ENCODE measurements at regions not wholly inside any gene's neighbourhood (a gene's known extent, or its start where the extent isn't known, plus 50 kb on each side); places are given as distances from the start of the nearest gene placed in this dataset.
A peak's percentile ranks its signal among the peaks of the same experiment; 100 is the strongest.

GRCh38 chr9:27847380-27847779 lies 274.1 kb upstream of the C9orf72 start:
- H3K27me3 ChIP-seq (ENCODE audit: insufficient read depth, insufficient read length) = no peaks in the 10 kb centered on the region
- H3K36me3 ChIP-seq (ENCODE audit: insufficient read depth, insufficient read length, low read length) = no peaks in the 10 kb centered on the region
- DNase-seq (ENCODE audit: low read depth, low spot score) = no peak
- H3K9me3 ChIP-seq (ENCODE audit: insufficient read depth, low read length) = no peaks in the 10 kb centered on the region
- no peaks in the 10 kb centered on the region for H3K4me1 ChIP-seq (ENCODE audit: insufficient read depth, insufficient read length)
- H3K9ac ChIP-seq (ENCODE audit: insufficient read length, low read depth) = no peak overlapping the region
- H3K4me3 ChIP-seq (ENCODE audit: insufficient read length, low read depth) = no peak overlapping the region
- TF ChIP-seq YY1 (IDR thresholded peaks at IDR 0.05; ENCODE audit: insufficient read depth, insufficient read length) (no peak), ZNF274 (IDR thresholded peaks at IDR 0.05; ENCODE audit: low read depth, low read length) (no peak), SUZ12 (IDR thresholded peaks at IDR 0.05; ENCODE audit: extremely low read depth, insufficient read depth, insufficient read length) (no peak)

- Histone ChIP-seq H3K36me3 (ENCODE audit: insufficient read depth, insufficient read length, low read length) (no peaks in the 10 kb centered on the region), H3K9me3 (ENCODE audit: insufficient read depth, low read length) (no peaks in the 10 kb centered on the region), H3K9ac (ENCODE audit: insufficient read length, low read depth) (no peak overlapping the region), H3K4me1 (ENCODE audit: insufficient read depth, insufficient read length) (no peaks in the 10 kb centered on the region), H3K27me3 (ENCODE audit: insufficient read depth, insufficient read length) (no peaks in the 10 kb centered on the region), H3K4me3 (ENCODE audit: insufficient read length, low read depth) (no peak overlapping the region)
- TF ChIP-seq YY1 (IDR thresholded peaks at IDR 0.05; ENCODE audit: insufficient read depth, insufficient read length) (no peak), ZNF274 (IDR thresholded peaks at IDR 0.05; ENCODE audit: low read depth, low read length) (no peak), SUZ12 (IDR thresholded peaks at IDR 0.05; ENCODE audit: extremely low read depth, insufficient read depth, insufficient read length) (no peak)
- DNase-seq (ENCODE audit: low read depth, low spot score) = no peak
These were observed 274.5 kb upstream of the C9orf72 start for GRCh38 chr9:27847818-27848217.

GRCh38 chr9:27848315-27848714 lies 275.0 kb upstream of the C9orf72 start:
- Histone ChIP-seq H3K4me1 (ENCODE audit: insufficient read depth, insufficient read length) (no peaks in the 10 kb centered on the region), H3K27me3 (ENCODE audit: insufficient read depth, insufficient read length) (no peaks in the 10 kb centered on the region), H3K4me3 (ENCODE audit: insufficient read length, low read depth) (no peak overlapping the region), H3K36me3 (ENCODE audit: insufficient read depth, insufficient read length, low read length) (no peaks in the 10 kb centered on the region), H3K9ac (ENCODE audit: insufficient read length, low read depth) (no peak overlapping the region), H3K9me3 (ENCODE audit: insufficient read depth, low read length) (no peaks in the 10 kb centered on the region)
- TF ChIP-seq ZNF274 (IDR thresholded peaks at IDR 0.05; ENCODE audit: low read depth, low read length) (no peak), YY1 (IDR thresholded peaks at IDR 0.05; ENCODE audit: insufficient read depth, insufficient read length) (no peak), SUZ12 (IDR thresholded peaks at IDR 0.05; ENCODE audit: extremely low read depth, insufficient read depth, insufficient read length) (no peak)
- DNase-seq (ENCODE audit: low read depth, low spot score) = no peak

DNA sequence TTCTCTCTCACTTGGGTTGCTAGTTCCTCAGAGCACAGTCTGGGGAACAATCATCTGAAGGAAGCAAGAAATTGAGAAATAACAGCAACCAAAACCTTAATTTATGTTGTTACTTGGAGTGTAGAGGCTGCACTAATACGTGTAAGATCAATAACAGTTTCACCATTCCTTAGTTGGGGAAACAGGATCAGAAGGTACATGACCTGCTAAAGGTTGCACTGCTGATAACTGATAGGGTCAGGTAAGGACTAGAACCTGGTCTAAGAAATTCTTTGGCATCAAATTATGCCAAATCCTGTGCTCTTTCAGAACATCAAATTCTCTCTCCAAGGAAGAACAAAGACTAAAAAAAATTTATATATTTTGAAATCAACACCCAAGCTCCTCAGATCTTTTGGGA lies 278.6 kb upstream of the C9orf72 start:
- Histone ChIP-seq H3K36me3 (ENCODE audit: insufficient read depth, insufficient read length, low read length) (no peaks in the 10 kb centered on the region), H3K9ac (ENCODE audit: insufficient read length, low read depth) (no peak overlapping the region), H3K4me1 (ENCODE audit: insufficient read depth, insufficient read length) (no peaks in the 10 kb centered on the region), H3K27me3 (ENCODE audit: insufficient read depth, insufficient read length) (no peaks in the 10 kb centered on the region), H3K4me3 (ENCODE audit: insufficient read length, low read depth) (no peak overlapping the region), H3K9me3 (ENCODE audit: insufficient read depth, low read length) (no peaks in the 10 kb centered on the region)
- no peak for DNase-seq (ENCODE audit: low read depth, low spot score)
- TF ChIP-seq YY1 (IDR thresholded peaks at IDR 0.05; ENCODE audit: insufficient read depth, insufficient read length) = no peak
- no peak for TF ChIP-seq SUZ12 (IDR thresholded peaks at IDR 0.05; ENCODE audit: extremely low read depth, insufficient read depth, insufficient read length)
- no peak for TF ChIP-seq ZNF274 (IDR thresholded peaks at IDR 0.05; ENCODE audit: low read depth, low read length)

- no peaks in the 10 kb centered on the region for H3K27me3 ChIP-seq (ENCODE audit: insufficient read depth, insufficient read length)
- no peak overlapping the region for H3K9ac ChIP-seq (ENCODE audit: insufficient read length, low read depth)
- no peaks in the 10 kb centered on the region for H3K4me1 ChIP-seq (ENCODE audit: insufficient read depth, insufficient read length)
- no peaks in the 10 kb centered on the region for H3K36me3 ChIP-seq (ENCODE audit: insufficient read depth, insufficient read length, low read length)
- no peak overlapping the region for H3K4me3 ChIP-seq (ENCODE audit: insufficient read length, low read depth)
- TF ChIP-seq SUZ12 (IDR thresholded peaks at IDR 0.05; ENCODE audit: extremely low read depth, insufficient read depth, insufficient read length) (no peak), YY1 (IDR thresholded peaks at IDR 0.05; ENCODE audit: insufficient read depth, insufficient read length) (no peak), ZNF274 (IDR thresholded peaks at IDR 0.05; ENCODE audit: low read depth, low read length) (no peak)
- no peaks in the 10 kb centered on the region for H3K9me3 ChIP-seq (ENCODE audit: insufficient read depth, low read length)
- no peak for DNase-seq (ENCODE audit: low read depth, low spot score)
These were observed 280.2 kb upstream of the C9orf72 start for GRCh38 chr9:27853529-27853928.

- Histone ChIP-seq H3K9ac (ENCODE audit: insufficient read length, low read depth) (no peak overlapping the region), H3K9me3 (ENCODE audit: insufficient read depth, low read length) (no peaks in the 10 kb centered on the region), H3K4me3 (ENCODE audit: insufficient read length, low read depth) (no peak overlapping the region), H3K27me3 (ENCODE audit: insufficient read depth, insufficient read length) (no peaks in the 10 kb centered on the region), H3K36me3 (ENCODE audit: insufficient read depth, insufficient read length, low read length) (no peaks in the 10 kb centered on the region), H3K4me1 (ENCODE audit: insufficient read depth, insufficient read length) (no peaks in the 10 kb centered on the region)
- DNase-seq (ENCODE audit: low read depth, low spot score) = peak; percentile 33
- TF ChIP-seq YY1 (IDR thresholded peaks at IDR 0.05; ENCODE audit: insufficient read depth, insufficient read length) = no peak
- no peak for TF ChIP-seq ZNF274 (IDR thresholded peaks at IDR 0.05; ENCODE audit: low read depth, low read length)
- TF ChIP-seq SUZ12 (IDR thresholded peaks at IDR 0.05; ENCODE audit: extremely low read depth, insufficient read depth, insufficient read length) = no peak
These were observed 282.8 kb upstream of the C9orf72 start for GRCh38 chr9:27856054-27856453.

DNA sequence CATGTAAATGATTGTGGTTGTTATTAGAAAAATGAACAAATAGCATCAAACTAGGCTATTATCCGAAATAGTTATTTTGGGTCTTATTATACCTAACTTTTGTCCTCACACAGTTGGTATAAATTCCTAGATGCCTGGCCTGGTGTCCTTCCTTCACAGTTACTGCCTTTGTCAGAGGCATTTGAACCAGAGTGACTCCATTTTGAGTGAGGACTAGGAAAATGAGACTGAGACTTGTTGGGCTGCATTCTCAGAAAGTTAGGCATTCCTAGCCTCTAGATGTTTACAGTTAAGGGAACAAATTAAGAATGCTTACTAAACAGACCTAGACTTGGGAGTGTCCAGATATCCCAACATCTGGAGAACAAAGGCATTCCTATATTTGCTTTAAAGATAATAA lies 283.5 kb upstream of the C9orf72 start:
- no peaks in the 10 kb centered on the region for H3K36me3 ChIP-seq (ENCODE audit: insufficient read depth, insufficient read length, low read length)
- H3K4me3 ChIP-seq (ENCODE audit: insufficient read length, low read depth) = no peak overlapping the region
- no peak overlapping the region for H3K9ac ChIP-seq (ENCODE audit: insufficient read length, low read depth)
- DNase-seq (ENCODE audit: low read depth, low spot score) = no peak
- no peaks in the 10 kb centered on the region for H3K9me3 ChIP-seq (ENCODE audit: insufficient read depth, low read length)
- H3K27me3 ChIP-seq (ENCODE audit: insufficient read depth, insufficient read length) = no peaks in the 10 kb centered on the region
- TF ChIP-seq ZNF274 (IDR thresholded peaks at IDR 0.05; ENCODE audit: low read depth, low read length) (no peak), YY1 (IDR thresholded peaks at IDR 0.05; ENCODE audit: insufficient read depth, insufficient read length) (no peak), SUZ12 (IDR thresholded peaks at IDR 0.05; ENCODE audit: extremely low read depth, insufficient read depth, insufficient read length) (no peak)
- no peaks in the 10 kb centered on the region for H3K4me1 ChIP-seq (ENCODE audit: insufficient read depth, insufficient read length)

DNA sequence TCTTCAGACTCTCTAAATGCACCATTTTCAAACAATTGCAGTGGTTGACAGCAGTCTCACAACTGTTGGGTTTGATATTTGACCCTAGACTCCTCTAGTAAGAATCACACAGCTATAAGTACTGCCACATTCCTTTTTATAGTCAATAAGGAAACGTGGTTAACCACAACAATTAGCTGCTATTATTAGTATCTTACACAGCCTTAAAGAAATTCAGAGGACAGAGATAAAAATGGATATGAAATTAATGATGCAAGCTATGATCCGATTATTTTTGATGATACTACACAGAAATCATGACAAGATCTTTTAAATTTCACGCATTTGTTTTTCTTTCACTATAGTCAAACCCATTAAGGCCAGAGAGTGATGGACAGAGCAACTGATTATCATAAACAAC lies 288.6 kb upstream of the C9orf72 start:
- no peak for DNase-seq (ENCODE audit: low read depth, low spot score)
- Histone ChIP-seq H3K4me1 (ENCODE audit: insufficient read depth, insufficient read length) (no peaks in the 10 kb centered on the region), H3K36me3 (ENCODE audit: insufficient read depth, insufficient read length, low read length) (no peaks in the 10 kb centered on the region), H3K9me3 (ENCODE audit: insufficient read depth, low read length) (no peaks in the 10 kb centered on the region), H3K4me3 (ENCODE audit: insufficient read length, low read depth) (no peak overlapping the region), H3K27me3 (ENCODE audit: insufficient read depth, insufficient read length) (no peaks in the 10 kb centered on the region), H3K9ac (ENCODE audit: insufficient read length, low read depth) (no peak overlapping the region)
- TF ChIP-seq SUZ12 (IDR thresholded peaks at IDR 0.05; ENCODE audit: extremely low read depth, insufficient read depth, insufficient read length) (no peak), ZNF274 (IDR thresholded peaks at IDR 0.05; ENCODE audit: low read depth, low read length) (no peak), YY1 (IDR thresholded peaks at IDR 0.05; ENCODE audit: insufficient read depth, insufficient read length) (no peak)

All from NT2/D1 (cell line).